AG10803 (cell line): ENCODE measurements at regions not wholly inside any gene's neighbourhood (a gene's known extent, or its start where the extent isn't known, plus 50 kb on each side); places are given as distances from the start of the nearest gene placed in this dataset.
A peak's percentile ranks its signal among the peaks of the same experiment; 100 is the strongest.

Experiments
- DNase-seq: peaks from one replicate; pipeline ENCODE4 v3.0.0; 2010; ENCODE audit warnings: low read depth
- H3K4me3 ChIP-seq: 2 replicates; pipeline ENCODE4 v1.5.1; 2011; ENCODE audit warnings: mild to moderate bottlenecking, low read length, control low read depth
- TF ChIP-seq, protein P1 (sequence below): conservative IDR thresholded peaks from 2 replicates; pipeline ENCODE4 v1.5.1; 2011; ENCODE audit warnings: mild to moderate bottlenecking, low read length, control low read depth, inconsistent platforms

DNA sequence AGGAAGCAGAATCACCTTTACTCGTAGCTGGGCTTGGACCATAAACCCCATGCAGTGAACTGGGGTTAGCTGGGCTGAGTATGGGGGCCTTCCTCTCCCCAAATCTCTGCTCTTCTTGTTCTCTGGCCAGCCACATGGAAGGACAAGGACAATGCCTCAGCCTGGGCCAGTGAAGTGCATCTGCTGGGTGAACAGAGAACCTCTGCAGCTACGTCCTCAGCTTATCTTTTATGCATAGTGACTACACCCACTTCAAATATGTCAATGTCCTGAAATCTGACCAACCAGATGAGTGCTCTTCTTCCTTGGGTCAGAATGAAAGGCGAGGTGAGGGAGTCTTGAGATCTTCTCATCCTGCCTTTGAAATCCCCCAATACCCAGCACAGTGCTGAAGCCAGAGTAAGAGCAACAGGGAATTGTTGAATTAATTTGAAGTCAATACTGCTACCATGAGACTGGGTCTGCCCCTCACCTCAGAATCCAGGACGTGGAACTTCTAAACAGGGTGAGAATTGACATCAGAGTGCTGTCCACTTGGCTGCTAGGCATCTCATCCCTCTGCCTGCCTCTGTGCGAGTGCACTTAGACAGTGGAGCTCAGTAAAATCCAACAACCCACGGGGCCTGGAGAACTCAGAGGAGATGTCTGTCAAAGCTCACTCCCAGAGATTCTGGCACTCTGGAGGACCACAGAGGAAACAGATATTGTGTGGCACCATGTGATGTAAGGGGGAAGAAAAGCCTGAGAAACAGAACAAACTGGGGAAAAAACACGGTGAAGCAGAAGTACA lies 99.0 kb downstream of the IER5 start:
- no peak overlapping the region for H3K4me3 ChIP-seq
- DNase-seq = no peak
- TF ChIP-seq, protein P1, sequence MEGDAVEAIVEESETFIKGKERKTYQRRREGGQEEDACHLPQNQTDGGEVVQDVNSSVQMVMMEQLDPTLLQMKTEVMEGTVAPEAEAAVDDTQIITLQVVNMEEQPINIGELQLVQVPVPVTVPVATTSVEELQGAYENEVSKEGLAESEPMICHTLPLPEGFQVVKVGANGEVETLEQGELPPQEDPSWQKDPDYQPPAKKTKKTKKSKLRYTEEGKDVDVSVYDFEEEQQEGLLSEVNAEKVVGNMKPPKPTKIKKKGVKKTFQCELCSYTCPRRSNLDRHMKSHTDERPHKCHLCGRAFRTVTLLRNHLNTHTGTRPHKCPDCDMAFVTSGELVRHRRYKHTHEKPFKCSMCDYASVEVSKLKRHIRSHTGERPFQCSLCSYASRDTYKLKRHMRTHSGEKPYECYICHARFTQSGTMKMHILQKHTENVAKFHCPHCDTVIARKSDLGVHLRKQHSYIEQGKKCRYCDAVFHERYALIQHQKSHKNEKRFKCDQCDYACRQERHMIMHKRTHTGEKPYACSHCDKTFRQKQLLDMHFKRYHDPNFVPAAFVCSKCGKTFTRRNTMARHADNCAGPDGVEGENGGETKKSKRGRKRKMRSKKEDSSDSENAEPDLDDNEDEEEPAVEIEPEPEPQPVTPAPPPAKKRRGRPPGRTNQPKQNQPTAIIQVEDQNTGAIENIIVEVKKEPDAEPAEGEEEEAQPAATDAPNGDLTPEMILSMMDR = no peak

DNA sequence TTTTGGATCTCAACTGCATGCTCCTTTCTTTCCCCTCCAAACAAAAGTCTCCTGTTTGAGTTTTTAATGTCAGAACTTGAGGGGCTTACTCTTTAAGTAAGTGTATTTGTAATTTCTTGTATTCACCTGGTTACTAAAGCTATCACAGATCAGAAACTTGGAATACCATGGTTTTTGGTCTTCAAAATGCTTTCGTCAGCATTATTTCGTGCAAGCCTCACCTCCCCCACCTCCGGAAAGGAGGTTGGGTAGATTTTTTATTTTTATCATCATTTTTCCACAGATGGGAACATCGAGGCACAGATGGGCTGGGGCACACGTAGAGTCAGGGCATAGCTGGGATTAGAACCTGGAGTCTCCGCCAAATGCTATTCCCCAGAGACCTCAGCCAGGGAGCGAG lies 100.7 kb downstream of the IER5 start:
- no peak for DNase-seq
- TF ChIP-seq, protein P1 = no peak
- H3K4me3 ChIP-seq = no peak overlapping the region

GRCh38 chr1:181189691-181190363 lies 101.3 kb downstream of the IER5 start:
- DNase-seq = peak; percentile 39
- TF ChIP-seq, protein P1 = peak; percentile 77
- peak overlapping the region; percentile 12; the same call in 1 of the 2 replicates for H3K4me3 ChIP-seq

GRCh38 chr1:181190364-181191035 lies 102.0 kb downstream of the IER5 start:
- no peak overlapping the region for H3K4me3 ChIP-seq
- DNase-seq = no peak
- TF ChIP-seq, protein P1 = no peak

DNA sequence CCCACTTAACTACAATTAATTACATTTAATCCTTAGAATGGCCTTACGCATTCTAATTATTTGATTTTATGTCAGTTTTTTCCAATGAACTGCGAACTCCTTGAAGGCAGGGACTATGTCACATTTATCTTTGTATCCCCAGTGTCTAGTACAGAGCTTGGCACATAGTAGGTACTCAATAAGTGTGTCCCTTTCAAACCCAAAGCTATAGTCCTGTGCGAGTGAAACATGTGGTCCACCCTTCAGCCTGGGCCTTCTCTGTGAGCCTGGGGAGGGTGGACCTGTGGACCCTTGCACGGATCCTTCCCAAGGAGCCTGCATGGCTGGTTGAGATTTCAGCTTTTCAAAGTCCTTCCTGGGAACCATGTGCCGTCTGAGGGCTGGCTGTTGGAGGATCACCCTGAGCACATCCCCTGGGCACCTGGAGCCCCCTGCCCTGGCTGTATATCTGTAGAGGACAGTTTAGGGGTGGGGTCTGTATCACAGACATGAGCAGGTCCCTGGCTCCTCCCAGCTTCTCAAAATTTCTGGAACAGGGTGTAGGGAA lies 103.1 kb downstream of the IER5 start:
- no peak for DNase-seq
- H3K4me3 ChIP-seq = no peak overlapping the region
- TF ChIP-seq, protein P1 = no peak

GRCh38 chr1:181192316-181192715 lies 103.8 kb downstream of the IER5 start:
- TF ChIP-seq, protein P1 = no peak
- H3K4me3 ChIP-seq = no peak overlapping the region

More at GRCh38 chr1:181192316-181192715, 103.8 kb downstream of the IER5 start:
- no peak for DNase-seq
